NOMO-1 treated with dmso at 0.1 percent for 144 hours (cell line): ENCODE measurements at regions not wholly inside any gene's neighbourhood (a gene's known extent, or its start where the extent isn't known, plus 50 kb on each side); places are given as distances from the start of the nearest gene placed in this dataset.

ENCODE experiments used
- DNase-seq: peaks from one replicate; lab custom pipeline; 2025; ENCODE audit not compliant: unreplicated experiment; lab: John Stamatoyannopoulos, UW

DNA sequence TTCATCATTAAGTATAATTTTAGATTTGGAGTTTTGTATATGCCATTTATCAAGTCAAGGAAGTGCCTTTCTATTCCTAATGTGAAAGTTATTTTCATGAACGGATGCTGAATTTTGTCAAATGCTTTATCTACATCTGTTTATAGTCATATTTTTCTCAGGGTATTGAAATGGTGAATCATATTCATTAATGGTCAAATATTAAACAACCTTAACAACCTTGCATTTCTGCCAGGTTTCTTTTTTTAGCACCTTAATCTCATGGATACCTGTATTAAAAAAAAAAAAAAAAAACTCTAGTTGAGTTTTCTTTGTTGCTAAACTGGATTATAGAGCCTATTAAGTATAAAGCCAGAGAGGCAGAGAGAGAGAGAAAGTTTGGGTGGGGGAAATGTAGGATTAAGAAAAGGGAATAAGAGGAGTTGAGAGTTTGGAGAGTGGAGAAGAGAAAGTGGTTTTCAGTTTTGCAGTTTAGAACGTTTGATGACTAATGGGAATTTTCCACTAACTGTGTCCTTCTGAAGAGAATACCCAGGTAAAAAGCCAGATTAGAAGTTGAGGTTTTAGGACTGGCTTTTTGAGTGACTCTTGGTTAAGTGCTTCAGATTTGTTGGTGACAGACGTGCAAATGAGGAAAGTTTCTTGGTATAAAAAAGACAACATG, 305.0 kb downstream of the HLX start:
- DNase-seq, result no peak

- DNase-seq, result no peak
Measured at GRCh38 chr1:221187174-221187573, 307.9 kb downstream of the HLX start.

GRCh38 chr1:221188458-221188857, 309.2 kb downstream of the HLX start:
- peak; percentile 61 for DNase-seq

DNA sequence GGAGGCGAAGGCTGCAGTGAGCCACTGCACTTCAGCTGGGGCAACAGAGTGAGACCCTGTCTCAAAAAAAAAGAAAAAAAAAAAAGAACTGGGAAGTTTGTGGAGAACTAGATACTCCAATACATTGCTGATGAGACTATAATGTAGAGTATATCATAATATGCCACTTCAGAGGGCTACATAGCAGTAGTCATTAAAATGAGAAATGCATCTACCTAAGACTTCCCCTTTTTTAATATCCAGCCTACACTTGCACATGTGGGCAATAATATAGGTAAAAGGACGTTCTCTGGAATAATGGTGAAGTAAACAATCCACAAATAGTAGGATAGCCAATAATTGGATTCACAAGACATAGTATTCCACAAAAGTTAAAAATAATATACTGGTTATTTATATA, 311.0 kb downstream of the HLX start:
- peak; percentile 7 for DNase-seq

DNA sequence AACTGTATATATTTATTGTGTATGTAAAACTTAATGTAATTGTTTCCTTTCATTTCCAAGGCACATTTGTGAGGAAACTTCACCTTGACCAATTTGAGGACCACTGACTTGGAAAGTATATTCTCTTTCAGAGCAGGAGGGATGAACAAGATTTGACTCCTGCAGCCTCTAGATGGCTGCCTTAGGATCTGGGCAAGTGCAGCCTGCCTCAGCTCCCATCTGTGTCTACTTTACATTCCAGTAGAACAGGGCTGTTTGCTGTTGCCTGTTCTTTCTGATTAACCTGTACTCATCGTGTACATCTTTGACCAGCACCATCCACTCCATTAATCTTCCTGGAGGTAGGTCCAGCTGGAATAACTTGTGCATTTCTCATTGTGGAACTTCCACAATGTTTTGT, 312.8 kb downstream of the HLX start:
- no peak for DNase-seq

DNA sequence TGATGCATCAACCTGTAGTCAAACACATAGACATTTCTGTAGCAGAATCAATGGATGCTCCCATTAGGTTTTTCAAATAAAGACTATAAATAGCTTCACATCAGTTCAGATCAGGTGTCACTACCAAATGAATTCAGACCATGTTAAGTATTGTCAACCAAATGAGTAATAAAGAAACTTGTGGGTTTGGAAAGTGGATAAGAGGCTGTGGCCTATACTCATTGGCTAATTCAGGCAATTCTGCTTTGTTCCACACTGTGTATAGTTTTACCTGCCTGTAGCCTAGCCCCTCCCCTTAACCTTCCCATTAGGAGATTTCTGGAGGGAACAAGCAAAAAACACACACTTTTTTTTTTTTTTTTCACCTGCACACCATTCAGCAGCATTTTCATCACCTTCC, 321.2 kb downstream of the HLX start:
- no peak for DNase-seq

GRCh38 chr1:221201773-221202172, 322.5 kb downstream of the HLX start:
- DNase-seq, result no peak

- peak; percentile 36 for DNase-seq
Measured at GRCh38 chr1:221203224-221204054, 324.2 kb downstream of the HLX start.

DNA sequence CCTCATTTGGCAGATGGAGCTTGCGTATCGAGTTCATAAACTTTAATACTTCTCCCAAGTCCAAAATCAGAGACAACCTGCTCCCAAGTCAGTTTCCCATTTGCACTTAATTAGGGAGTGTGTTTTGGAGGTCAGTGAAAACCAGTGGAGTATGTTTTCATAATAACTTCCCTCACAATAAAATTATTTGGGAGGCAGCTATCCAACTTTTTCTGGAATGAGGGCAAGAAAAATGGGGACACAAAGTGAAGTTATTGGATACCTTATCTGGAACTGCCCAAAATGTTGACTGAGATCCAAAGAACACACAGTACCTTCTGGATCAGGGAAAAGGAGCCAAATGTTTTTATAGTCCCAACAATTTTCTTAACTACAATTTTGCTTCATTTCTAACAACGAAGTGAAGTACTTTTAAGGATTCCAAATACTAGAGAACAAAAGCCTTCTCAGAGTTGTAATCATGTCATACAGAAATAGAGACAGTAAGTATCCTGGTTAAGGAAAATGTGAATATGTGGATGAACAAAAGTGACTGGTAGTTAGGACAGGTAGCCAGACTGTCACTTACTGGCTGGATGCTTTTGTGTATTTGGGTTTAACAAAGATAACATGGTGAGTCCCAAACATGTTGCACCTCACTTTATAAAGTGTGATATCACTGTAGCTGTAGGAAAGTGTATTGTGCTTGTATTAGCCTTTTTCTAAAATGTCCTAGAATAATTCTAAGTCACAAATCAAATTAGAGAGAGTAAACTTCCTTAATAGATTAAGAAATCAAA, 325.0 kb downstream of the HLX start:
- no peak for DNase-seq

- no peak for DNase-seq
Measured at GRCh38 chr1:221206076-221206475, 326.8 kb downstream of the HLX start.

DNA sequence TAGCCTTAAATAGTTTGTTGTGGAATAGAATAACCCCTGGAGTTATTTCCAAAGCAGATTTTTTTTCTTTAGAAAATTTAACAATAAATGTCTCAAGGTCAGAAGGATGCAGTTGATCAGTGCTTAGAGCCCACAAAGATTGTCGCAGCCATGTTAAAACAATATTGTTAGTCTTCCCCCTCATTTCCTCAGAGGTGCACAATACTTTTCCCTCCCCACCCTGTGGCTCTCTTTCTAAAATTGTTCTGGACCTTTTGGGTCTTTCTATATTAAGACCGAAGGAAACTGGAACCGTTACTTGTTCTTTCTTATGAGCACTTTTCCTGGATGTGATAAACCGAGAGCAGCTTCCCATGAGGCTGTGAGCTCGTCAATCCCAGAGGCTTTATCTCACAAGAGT, 333.7 kb downstream of the HLX start:
- DNase-seq, result no peak

DNA sequence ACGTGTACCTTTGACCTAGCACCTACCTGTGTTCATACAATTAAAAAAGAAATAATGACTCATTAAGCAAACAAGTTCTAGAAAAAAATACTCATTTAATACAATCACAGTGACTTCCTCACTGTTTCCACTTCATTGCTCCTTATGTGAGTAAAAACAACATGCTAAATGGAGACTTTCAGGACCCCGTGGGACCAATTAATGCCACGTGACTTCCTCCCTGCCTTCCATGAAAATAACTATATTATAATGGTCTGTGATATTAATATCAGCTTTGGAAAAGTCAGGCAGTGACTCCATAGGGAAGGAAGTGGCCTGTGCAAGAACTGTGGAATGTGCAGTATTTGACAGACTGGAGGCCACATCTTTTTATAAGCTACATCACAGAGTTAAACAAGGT, 337.8 kb downstream of the HLX start:
- DNase-seq, result no peak

DNA sequence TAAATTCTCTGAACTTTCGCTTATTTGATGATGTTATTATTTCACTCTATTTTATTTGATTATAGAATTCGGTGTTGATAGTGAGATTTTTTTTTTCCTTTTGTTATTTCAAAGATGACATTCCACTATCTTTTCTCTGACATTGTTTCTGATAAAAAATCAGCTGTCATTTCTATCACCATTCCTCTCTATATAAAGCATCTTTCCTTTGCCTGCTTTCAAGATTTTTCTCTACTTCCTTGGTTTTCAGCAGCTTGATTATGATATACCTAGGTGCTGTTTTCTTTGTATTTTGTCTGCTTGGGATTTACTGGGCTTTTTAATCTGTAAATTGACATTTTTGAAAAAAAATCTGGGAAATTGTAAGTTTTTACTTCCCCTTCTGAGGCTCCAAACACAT, 344.0 kb downstream of the HLX start:
- no peak for DNase-seq

DNA sequence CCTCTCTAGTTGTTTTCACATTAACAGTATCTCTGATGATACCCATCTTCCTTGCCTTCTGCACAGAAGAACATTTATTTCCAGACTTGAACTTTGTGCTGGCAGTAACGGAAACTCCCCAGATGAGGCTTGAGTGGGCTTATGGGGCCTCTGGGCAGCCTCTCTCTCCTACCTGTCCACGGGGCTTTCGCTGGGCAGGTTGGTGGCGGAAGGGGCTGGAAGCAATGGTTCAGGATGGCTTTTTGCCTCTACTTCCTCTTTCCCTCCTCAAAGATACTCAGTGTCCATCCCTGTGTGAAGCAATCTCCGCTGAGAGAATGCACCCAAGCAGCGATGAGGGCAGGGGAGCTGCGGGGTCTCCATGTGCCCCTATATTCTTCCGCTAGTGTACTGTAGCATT, 348.2 kb downstream of the HLX start:
- DNase-seq, result no peak

DNA sequence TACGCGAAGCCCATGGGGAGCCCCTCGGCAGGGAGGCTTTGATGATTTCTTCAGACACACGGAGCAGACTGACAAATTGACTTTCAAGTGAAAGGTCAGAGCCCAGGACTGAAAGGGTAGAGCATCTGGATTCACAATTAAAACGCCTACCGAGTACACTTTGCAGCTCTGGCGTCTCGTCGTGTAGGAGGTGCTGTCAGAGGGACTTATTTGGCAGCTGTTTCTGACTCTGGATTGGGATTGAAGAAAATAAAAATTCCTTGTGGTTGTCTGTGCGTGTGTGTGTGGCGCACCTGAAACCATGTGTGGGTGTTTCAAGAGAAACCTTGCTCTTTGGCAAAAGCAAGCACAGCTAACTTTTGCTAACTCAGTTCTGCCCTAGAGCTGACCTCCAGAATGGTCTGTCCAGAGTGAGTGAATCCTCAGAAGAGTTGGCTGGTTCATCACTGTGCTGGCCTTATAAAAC, 348.7 kb downstream of the HLX start:
- DNase-seq, result no peak

DNA sequence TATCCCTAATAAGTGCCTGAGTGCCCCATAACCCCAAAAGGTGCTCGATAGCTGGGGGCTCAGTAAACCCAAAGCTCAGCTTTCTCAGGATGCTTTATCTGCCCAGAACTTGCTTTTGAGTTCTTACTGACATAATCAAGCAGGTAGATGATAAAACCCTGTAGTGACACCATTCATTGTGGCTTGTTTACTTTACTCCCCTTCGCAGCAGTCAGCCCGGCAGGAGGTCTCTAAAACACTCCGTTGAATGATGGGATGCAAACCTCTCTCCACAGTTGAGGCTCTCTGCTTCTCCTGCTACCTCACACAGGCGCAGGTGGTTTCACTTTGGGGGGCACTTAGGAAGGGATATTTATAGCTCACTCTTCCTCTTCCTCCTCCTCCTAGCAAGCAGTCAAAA, 349.4 kb downstream of the HLX start:
- DNase-seq, result no peak

DNA sequence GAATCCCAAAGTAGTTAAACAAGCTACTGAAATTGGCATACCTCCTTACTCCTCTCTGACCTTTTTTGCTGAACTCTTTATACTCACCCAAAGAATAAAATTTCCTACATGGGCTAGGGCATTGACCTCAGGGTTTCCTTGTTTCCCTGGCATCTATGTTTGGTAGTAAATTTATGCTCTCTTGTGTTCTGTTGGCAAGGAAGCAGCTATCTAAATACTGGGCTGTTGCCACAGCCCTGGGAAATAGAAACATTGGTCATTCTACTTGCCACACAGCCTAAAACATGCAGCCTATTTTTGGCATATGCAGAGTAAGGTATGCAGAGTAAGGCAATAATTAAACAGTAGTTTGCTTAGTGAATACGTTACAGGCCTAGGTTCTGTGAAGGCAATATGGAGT, 351.4 kb downstream of the HLX start:
- no peak for DNase-seq

DNA sequence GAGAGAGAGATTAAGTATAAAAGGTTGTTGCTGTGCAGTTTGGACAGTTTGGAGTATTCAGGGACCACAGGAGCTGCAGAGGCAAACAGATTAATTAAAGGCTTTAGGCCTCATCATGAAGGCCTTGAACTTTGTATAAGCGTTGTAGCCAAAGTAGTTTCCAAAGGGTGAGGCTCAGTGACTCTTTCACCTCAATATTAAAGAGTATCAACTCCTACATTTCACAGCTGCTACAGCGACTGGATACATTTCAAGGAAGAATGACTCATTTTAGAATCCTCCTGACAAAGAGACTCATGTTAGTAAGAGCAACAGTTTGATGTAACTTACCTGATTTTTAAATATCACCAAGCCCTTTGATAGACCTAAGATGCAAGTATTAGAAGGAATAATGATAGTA, 355.5 kb downstream of the HLX start:
- DNase-seq, result no peak

GRCh38 chr1:221237587-221237986, 358.3 kb downstream of the HLX start:
- no peak for DNase-seq

GRCh38 chr1:221239181-221239580, 359.9 kb downstream of the HLX start:
- DNase-seq, result no peak

- no peak for DNase-seq
Measured at GRCh38 chr1:221239792-221240191, 360.5 kb downstream of the HLX start.

DNA sequence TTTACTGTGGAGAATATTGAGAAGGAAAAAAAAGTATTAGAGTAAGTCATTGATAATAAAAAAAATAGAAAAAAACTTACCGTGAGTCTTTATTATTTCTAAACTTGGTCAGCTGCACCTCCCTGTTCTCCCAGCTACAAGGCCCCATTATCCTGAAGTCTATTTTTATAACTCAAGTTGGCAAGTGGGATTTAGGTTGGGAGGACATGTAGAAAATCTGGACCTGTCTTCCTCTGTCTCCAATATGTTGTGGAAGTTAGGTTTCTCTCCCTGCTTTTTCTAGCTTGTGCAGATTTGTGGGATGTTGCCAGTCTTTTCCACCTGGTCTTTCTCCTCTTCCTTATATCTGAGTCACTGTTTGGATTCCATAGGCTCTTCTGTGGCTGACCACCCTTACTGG, 361.4 kb downstream of the HLX start:
- no peak for DNase-seq
